ENCODE measurements at regions not wholly inside any gene's neighbourhood (a gene's known extent, or its start where the extent isn't known, plus 50 kb on each side); places are given as distances from the start of the nearest gene placed in this dataset.

DNA sequence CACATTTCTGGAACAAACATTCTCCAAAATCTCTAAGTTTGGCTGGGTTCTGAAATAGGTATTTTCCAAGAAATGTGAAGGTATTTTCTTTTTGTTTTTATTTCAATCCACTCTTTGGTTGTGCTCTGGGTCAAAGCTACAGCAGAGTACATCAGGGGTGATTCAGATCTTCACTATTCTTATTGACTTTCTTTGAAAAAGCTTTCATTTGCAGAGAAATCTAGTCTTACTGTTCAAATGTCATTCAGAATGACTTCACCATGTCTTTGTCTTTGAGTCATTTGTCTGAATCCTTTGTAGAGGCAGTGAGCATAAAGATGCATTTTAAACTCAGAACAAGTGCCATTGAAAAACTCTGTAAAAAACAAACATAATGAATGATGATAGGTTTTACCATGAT lies 547.2 kb upstream of the ADGRL3 start:
- Histone ChIP-seq H3K27me3 (replicated peaks in 1 of 4; ENCODE audit: control insufficient read depth in 3 of 4, extremely low read depth in 1 of 4, insufficient read depth in 3 of 4, low read length in 3 of 4) (no peaks in the 10 kb centered on the region), H3K4me2 (ENCODE audit: insufficient read depth in 1 of 2, low read depth in 2 of 2, low read length in 2 of 2) (no peak overlapping the region), H3K4ac (replicated peaks; ENCODE audit: insufficient read length, low read depth, low read length) (no peak overlapping the region), H2BK15ac (ENCODE audit: low read length) (no peak overlapping the region), H3K18ac (ENCODE audit: extremely low read depth, low read length) (no peak overlapping the region), H3K36me3 (ENCODE audit: control insufficient read depth in 2 of 4, insufficient read depth in 4 of 4, low read length in 3 of 4) (no peaks in the 10 kb centered on the region), H2AK5ac (ENCODE audit: low read depth, low read length) (no peak overlapping the region), H3K4me3 (ENCODE audit: extremely low read depth in 1 of 4, insufficient read depth in 2 of 4, low read depth in 3 of 4, low read length in 4 of 4) (no peak overlapping the region), H2BK120ac (replicated peaks; ENCODE audit: low read depth, low read length) (no peak overlapping the region), H3K79me1 (ENCODE audit: low read depth, low read length) (no peaks in the 10 kb centered on the region), H3K23me2 (ENCODE audit: low read depth, low read length) (no peaks in the 10 kb centered on the region), H2BK20ac (ENCODE audit: low read length) (no peak overlapping the region), H4K8ac (ENCODE audit: extremely low read depth, insufficient read depth, low read length) (no peak overlapping the region), H2BK5ac (ENCODE audit: low read depth, low read length) (no peak overlapping the region), H2AFZ (ENCODE audit: low read length) (no peak overlapping the region), H3K23ac (ENCODE audit: insufficient read length) (no peak overlapping the region), H3K9me3 (ENCODE audit: insufficient read depth in 2 of 2, low read depth in 1 of 2, low read length in 1 of 2) (no peaks in the 10 kb centered on the region), H3K14ac (ENCODE audit: insufficient read length) (no peak overlapping the region), H3K9ac (replicated peaks in 1 of 4; ENCODE audit: extremely low read depth in 1 of 4, low read depth in 3 of 4, low read length in 3 of 4) (no peak overlapping the region), H4K91ac (replicated peaks; ENCODE audit: insufficient read length, low read length) (no peak overlapping the region), H3K4me1 (replicated peaks in 1 of 4; ENCODE audit: control insufficient read depth in 3 of 4, insufficient read depth in 4 of 4, low read length in 3 of 4) (no peaks in the 10 kb centered on the region), H3K27ac (ENCODE audit: low read depth, low read length) (no peak overlapping the region), H3K56ac (replicated peaks; ENCODE audit: insufficient read length, low read depth, low read length) (no peak overlapping the region), H4K20me1 (replicated peaks in 1 of 2; ENCODE audit: control insufficient read depth in 1 of 2, insufficient read depth in 2 of 2, low read length in 2 of 2) (no peaks in the 10 kb centered on the region), H2BK12ac (ENCODE audit: low read depth, low read length) (no peak overlapping the region), H3K79me2 (ENCODE audit: control insufficient read depth in 1 of 2, insufficient read depth in 2 of 2, low read length in 2 of 2) (no peaks in the 10 kb centered on the region), H4K5ac (ENCODE audit: insufficient read length, low read depth, low read length) (no peak overlapping the region)
- no peak for FAIRE-seq
- no peak for DNase-seq (ENCODE audit: low read depth in 1 of 2, low spot score in 2 of 2)
- ChIA-PET CTCF (ENCODE audit: partially characterized antibody) (no interaction called here), POLR2A (ENCODE audit: partially characterized antibody) (no interaction called here)
- TF ChIP-seq JUND (IDR thresholded peaks at IDR 0.05; ENCODE audit: low read length), result no peak
- no peak for TF ChIP-seq EP300 (IDR thresholded peaks at IDR 0.05; ENCODE audit: borderline replicate concordance in 1 of 2, low read depth in 2 of 2, low read length in 2 of 2)
- no peak for TF ChIP-seq SP4 (IDR thresholded peaks at IDR 0.05; ENCODE audit: low read length)
- TF ChIP-seq NANOG (IDR thresholded peaks at IDR 0.05; ENCODE audit: insufficient read depth, low read depth, low read length, poor library complexity, severe bottlenecking), result no peak
- TF ChIP-seq, protein P1, sequence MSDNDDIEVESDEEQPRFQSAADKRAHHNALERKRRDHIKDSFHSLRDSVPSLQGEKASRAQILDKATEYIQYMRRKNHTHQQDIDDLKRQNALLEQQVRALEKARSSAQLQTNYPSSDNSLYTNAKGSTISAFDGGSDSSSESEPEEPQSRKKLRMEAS (IDR thresholded peaks at IDR 0.05), result no peak
- TF ChIP-seq, protein P2, sequence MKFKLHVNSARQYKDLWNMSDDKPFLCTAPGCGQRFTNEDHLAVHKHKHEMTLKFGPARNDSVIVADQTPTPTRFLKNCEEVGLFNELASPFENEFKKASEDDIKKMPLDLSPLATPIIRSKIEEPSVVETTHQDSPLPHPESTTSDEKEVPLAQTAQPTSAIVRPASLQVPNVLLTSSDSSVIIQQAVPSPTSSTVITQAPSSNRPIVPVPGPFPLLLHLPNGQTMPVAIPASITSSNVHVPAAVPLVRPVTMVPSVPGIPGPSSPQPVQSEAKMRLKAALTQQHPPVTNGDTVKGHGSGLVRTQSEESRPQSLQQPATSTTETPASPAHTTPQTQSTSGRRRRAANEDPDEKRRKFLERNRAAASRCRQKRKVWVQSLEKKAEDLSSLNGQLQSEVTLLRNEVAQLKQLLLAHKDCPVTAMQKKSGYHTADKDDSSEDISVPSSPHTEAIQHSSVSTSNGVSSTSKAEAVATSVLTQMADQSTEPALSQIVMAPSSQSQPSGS (IDR thresholded peaks at IDR 0.05; ENCODE audit: low read length), result no peak
- no peak for TF ChIP-seq CREB1 (IDR thresholded peaks at IDR 0.05)
- no peak for TF ChIP-seq RNF2 (IDR thresholded peaks at IDR 0.05; ENCODE audit: borderline replicate concordance, low read depth, low read length, missing control alignments, poor library complexity, severe bottlenecking)
- TF ChIP-seq, protein P3, sequence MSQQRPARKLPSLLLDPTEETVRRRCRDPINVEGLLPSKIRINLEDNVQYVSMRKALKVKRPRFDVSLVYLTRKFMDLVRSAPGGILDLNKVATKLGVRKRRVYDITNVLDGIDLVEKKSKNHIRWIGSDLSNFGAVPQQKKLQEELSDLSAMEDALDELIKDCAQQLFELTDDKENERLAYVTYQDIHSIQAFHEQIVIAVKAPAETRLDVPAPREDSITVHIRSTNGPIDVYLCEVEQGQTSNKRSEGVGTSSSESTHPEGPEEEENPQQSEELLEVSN (IDR thresholded peaks at IDR 0.05), result no peak
- no peak for TF ChIP-seq BCL11A (IDR thresholded peaks at IDR 0.05; ENCODE audit: low read depth in 2 of 2, low read length in 2 of 2)
- no peak for TF ChIP-seq SP1 (IDR thresholded peaks at IDR 0.05; ENCODE audit: low read depth, low read length)
- no peak for TF ChIP-seq TBP (IDR thresholded peaks at IDR 0.05; ENCODE audit: low read depth, low read length)
- no peak for TF ChIP-seq TEAD4 (IDR thresholded peaks at IDR 0.05; ENCODE audit: low read depth, low read length)
- TF ChIP-seq YY1 (IDR thresholded peaks at IDR 0.05; ENCODE audit: low read depth, low read length), result no peak
